ENCODE measurements at regions not wholly inside any gene's neighbourhood (a gene's known extent, or its start where the extent isn't known, plus 50 kb on each side); places are given as distances from the start of the nearest gene placed in this dataset.

- peak; percentile 22 for DNase-seq (ENCODE audit: low read depth)
- peak; percentile 54 for TF ChIP-seq CTCF (IDR thresholded peaks at IDR 0.05; ENCODE audit: insufficient read depth, low read depth, low read length)
- H3K4me3 ChIP-seq (ENCODE audit: low read depth, low read length): no peak overlapping the region
Measured at GRCh38 chr20:41956338-41957074, 338.3 kb upstream of the CHD6 start.

GRCh38 chr20:41952166-41952565, 334.0 kb upstream of the CHD6 start:
- no peak for DNase-seq (ENCODE audit: low read depth)
- H3K4me3 ChIP-seq (ENCODE audit: low read depth, low read length): no peak overlapping the region
- no peak for TF ChIP-seq CTCF (IDR thresholded peaks at IDR 0.05; ENCODE audit: insufficient read depth, low read depth, low read length)

- no peak for DNase-seq (ENCODE audit: low read depth)
- no peak overlapping the region for H3K4me3 ChIP-seq (ENCODE audit: low read depth, low read length)
- no peak for TF ChIP-seq CTCF (IDR thresholded peaks at IDR 0.05; ENCODE audit: insufficient read depth, low read depth, low read length)
Measured at GRCh38 chr20:41951615-41952014, 333.4 kb upstream of the CHD6 start.

- no peak for DNase-seq (ENCODE audit: low read depth)
- no peak overlapping the region for H3K4me3 ChIP-seq (ENCODE audit: low read depth, low read length)
- TF ChIP-seq CTCF (IDR thresholded peaks at IDR 0.05; ENCODE audit: insufficient read depth, low read depth, low read length): no peak
Measured at GRCh38 chr20:41939659-41940058, 321.5 kb upstream of the CHD6 start.

- DNase-seq (ENCODE audit: low read depth): no peak
- no peak for TF ChIP-seq CTCF (IDR thresholded peaks at IDR 0.05; ENCODE audit: insufficient read depth, low read depth, low read length)
- no peak overlapping the region for H3K4me3 ChIP-seq (ENCODE audit: low read depth, low read length)
Measured at GRCh38 chr20:41938353-41938752, 320.2 kb upstream of the CHD6 start.

- no peak overlapping the region for H3K4me3 ChIP-seq (ENCODE audit: low read depth, low read length)
- TF ChIP-seq CTCF (IDR thresholded peaks at IDR 0.05; ENCODE audit: insufficient read depth, low read depth, low read length): no peak
- DNase-seq (ENCODE audit: low read depth): no peak
Measured at GRCh38 chr20:41935259-41935791, 317.1 kb upstream of the CHD6 start.

GRCh38 chr20:41932431-41932830, 314.3 kb upstream of the CHD6 start:
- no peak for DNase-seq (ENCODE audit: low read depth)
- no peak overlapping the region for H3K4me3 ChIP-seq (ENCODE audit: low read depth, low read length)
- TF ChIP-seq CTCF (IDR thresholded peaks at IDR 0.05; ENCODE audit: insufficient read depth, low read depth, low read length): no peak

Data from fibroblast of villous mesenchyme (primary cell).